ENCODE measurements at regions not wholly inside any gene's neighbourhood (a gene's known extent, or its start where the extent isn't known, plus 50 kb on each side); places are given as distances from the start of the nearest gene placed in this dataset.

- no peak for DNase-seq
These were observed 414.4 kb upstream of the ETAA1 start for GRCh38 chr2:66982766-66983165.

GRCh38 chr2:66984864-66985263 lies 412.3 kb upstream of the ETAA1 start:
- DNase-seq: no peak

GRCh38 chr2:66985906-66986305 lies 411.2 kb upstream of the ETAA1 start:
- DNase-seq: no peak

GRCh38 chr2:66987733-66988132 lies 409.4 kb upstream of the ETAA1 start:
- no peak for DNase-seq

- no peak for DNase-seq
These were observed 402.5 kb upstream of the ETAA1 start for GRCh38 chr2:66994654-66995053.

GRCh38 chr2:66995636-66996035 lies 401.5 kb upstream of the ETAA1 start:
- DNase-seq: no peak

GRCh38 chr2:67002618-67003371 lies 394.3 kb upstream of the ETAA1 start:
- DNase-seq: no peak

GRCh38 chr2:67006373-67006960 lies 390.7 kb upstream of the ETAA1 start:
- no peak for DNase-seq

- DNase-seq: no peak
These were observed 389.0 kb upstream of the ETAA1 start for GRCh38 chr2:67008155-67008554.

- DNase-seq: no peak
These were observed 385.0 kb upstream of the ETAA1 start for GRCh38 chr2:67012165-67012564.

GRCh38 chr2:67013821-67014220 lies 383.3 kb upstream of the ETAA1 start:
- DNase-seq: no peak

GRCh38 chr2:67015681-67016080 lies 381.5 kb upstream of the ETAA1 start:
- peak; percentile 1 for DNase-seq

GRCh38 chr2:67018301-67018700 lies 378.8 kb upstream of the ETAA1 start:
- DNase-seq: no peak

GRCh38 chr2:67032076-67032475 lies 365.1 kb upstream of the ETAA1 start:
- no peak for DNase-seq

GRCh38 chr2:67036444-67036843 lies 360.7 kb upstream of the ETAA1 start:
- DNase-seq: no peak

GRCh38 chr2:67037655-67038054 lies 359.5 kb upstream of the ETAA1 start:
- peak; percentile 79 for DNase-seq

GRCh38 chr2:67038195-67038594 lies 358.9 kb upstream of the ETAA1 start:
- DNase-seq: no peak

GRCh38 chr2:67039058-67039457 lies 358.1 kb upstream of the ETAA1 start:
- no peak for DNase-seq

GRCh38 chr2:67039517-67040103 lies 357.5 kb upstream of the ETAA1 start:
- DNase-seq: no peak

- no peak for DNase-seq
These were observed 356.1 kb upstream of the ETAA1 start for GRCh38 chr2:67041051-67041450.

- DNase-seq: no peak
These were observed 353.2 kb upstream of the ETAA1 start for GRCh38 chr2:67043781-67044478.

- DNase-seq: no peak
These were observed 350.5 kb upstream of the ETAA1 start for GRCh38 chr2:67046591-67046990.

GRCh38 chr2:67048314-67048713 lies 348.8 kb upstream of the ETAA1 start:
- no peak for DNase-seq

- DNase-seq: no peak
These were observed 346.5 kb upstream of the ETAA1 start for GRCh38 chr2:67050622-67051021.
